HEK293T (cell line): ENCODE measurements at regions not wholly inside any gene's neighbourhood (a gene's known extent, or its start where the extent isn't known, plus 50 kb on each side); places are given as distances from the start of the nearest gene placed in this dataset.

Source experiments
- CTCF ChIA-PET: fragments of 350-600 bp; formaldehyde crosslinking; extraction: SDS; loops from one replicate; lab custom pipeline; 2021; ENCODE audit warnings: antibody characterized with exemption, inconsistent platforms; lab: Yijun Ruan, JAX
- POLR2A ChIA-PET: fragments of 350-600 bp; formaldehyde crosslinking; extraction: SDS; loops from one replicate; lab custom pipeline; 2020; ENCODE audit warnings: antibody characterized with exemption, inconsistent platforms; lab: Yijun Ruan, JAX
- DNase-seq: peaks from one replicate; pipeline ENCODE4 v3.0.0; 2012; ENCODE audit warnings: mixed read lengths; ENCODE audit errors: extremely low spot score
- ARNT ChIP-seq: fragments of 450-650 bp; IDR thresholded peaks from 2 replicates; pipeline ENCODE4 v1.6.1; 2017; ENCODE audit warnings: mild to moderate bottlenecking
- BHLHE40 ChIP-seq: fragments of 450-650 bp; IDR thresholded peaks from 2 replicates; pipeline ENCODE4 v1.6.1; 2016; ENCODE audit warnings: mild to moderate bottlenecking, moderate library complexity, borderline replicate concordance
- CTBP1 ChIP-seq: fragments of 450-650 bp; IDR thresholded peaks from 2 replicates; pipeline ENCODE4 v1.6.1; 2016; ENCODE audit warnings: borderline replicate concordance
- ELF4 ChIP-seq: fragments of 450-650 bp; IDR thresholded peaks from 2 replicates; pipeline ENCODE4 v1.6.1; 2017; ENCODE audit warnings: antibody characterized with exemption
- FOXA1 ChIP-seq: fragments of 450-650 bp; IDR thresholded peaks from 2 replicates; pipeline ENCODE4 v1.6.1; 2016; ENCODE audit warnings: mild to moderate bottlenecking
- FOXK2 ChIP-seq: fragments of 450-650 bp; IDR thresholded peaks from 2 replicates; pipeline ENCODE4 v1.6.1; 2016; ENCODE audit warnings: mild to moderate bottlenecking
- FOXM1 ChIP-seq: fragments of 450-650 bp; IDR thresholded peaks from 2 replicates; pipeline ENCODE4 v1.6.1; 2017; ENCODE audit warnings: mild to moderate bottlenecking, borderline replicate concordance
- HDGF ChIP-seq: fragments of 450-650 bp; IDR thresholded peaks from 2 replicates; pipeline ENCODE4 v1.6.1; 2017; ENCODE audit warnings: antibody characterized with exemption, borderline replicate concordance
- L3MBTL2 ChIP-seq: fragments of 450-650 bp; conservative IDR thresholded peaks from 2 replicates; pipeline ENCODE4 v1.6.1; 2016; ENCODE audit warnings: mild to moderate bottlenecking
- LEF1 ChIP-seq: fragments of 450-650 bp; IDR thresholded peaks from 2 replicates; pipeline ENCODE4 v1.6.1; 2017; ENCODE audit warnings: mild to moderate bottlenecking, borderline replicate concordance
- NFRKB ChIP-seq: fragments of 450-650 bp; IDR thresholded peaks from 2 replicates; pipeline ENCODE4 v1.6.1; 2016; ENCODE audit warnings: mild to moderate bottlenecking, moderate library complexity
- SP1 ChIP-seq: fragments of 450-650 bp; IDR thresholded peaks from 2 replicates; pipeline ENCODE4 v1.6.1; 2017
- SUZ12 ChIP-seq: fragments of 450-650 bp; IDR thresholded peaks from 2 replicates; pipeline ENCODE4 v1.6.1; 2016; ENCODE audit warnings: mild to moderate bottlenecking
- TARDBP ChIP-seq: fragments of 450-650 bp; IDR thresholded peaks from 2 replicates; pipeline ENCODE4 v1.6.1; 2016
- ZNF384 ChIP-seq: fragments of 450-650 bp; IDR thresholded peaks from 2 replicates; pipeline ENCODE4 v1.6.1; 2016
- TF ChIP-seq, protein P1 (sequence below): fragments of 450-650 bp; IDR thresholded peaks from 2 replicates; pipeline ENCODE4 v1.6.1; 2016

- CTCF ChIA-PET = interaction anchor here (1.2 kb wide), 1 partner anchor 16 kb away, joined by 4 read pairs; no protein-coding TSS in a partner anchor
Measured at GRCh38 chr17:77544347-77545110, 403.8 kb downstream of the SEC14L1 start.

DNA sequence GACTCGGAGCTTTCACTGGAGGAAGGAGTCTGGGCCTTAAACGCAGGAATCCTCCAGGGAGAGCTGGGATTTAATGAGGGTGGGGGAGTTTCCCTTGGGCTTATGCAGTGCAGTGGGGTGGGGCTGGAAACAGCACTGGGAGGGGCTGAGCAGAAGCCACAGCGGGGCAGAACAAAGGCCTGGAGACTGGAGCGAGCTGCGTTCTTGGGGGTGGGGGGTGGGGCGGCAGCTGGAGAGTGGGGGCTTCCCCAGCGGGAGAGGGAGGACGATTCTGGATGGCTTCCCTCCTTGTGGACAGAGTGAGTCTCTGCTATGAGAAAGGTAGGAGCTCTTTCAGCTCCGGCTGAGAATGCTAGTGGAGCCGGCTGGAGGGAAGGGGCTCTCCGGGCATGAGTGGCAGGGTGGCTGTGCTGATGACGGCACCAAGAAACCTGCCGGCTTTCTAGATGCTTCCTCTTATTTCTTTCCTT, 406.0 kb downstream of the SEC14L1 start:
- TF ChIP-seq FOXA1 = no peak
- TF ChIP-seq SUZ12 = no peak
- TF ChIP-seq FOXM1 = no peak
- no peak for TF ChIP-seq SP1
- no peak for TF ChIP-seq ZNF384
- TF ChIP-seq HDGF = no peak
- no peak for TF ChIP-seq NFRKB
- no peak for TF ChIP-seq LEF1
- no peak for TF ChIP-seq ELF4
- TF ChIP-seq FOXK2 = no peak
- TF ChIP-seq CTBP1 = no peak
- TF ChIP-seq BHLHE40 = no peak
- TF ChIP-seq, protein P1, sequence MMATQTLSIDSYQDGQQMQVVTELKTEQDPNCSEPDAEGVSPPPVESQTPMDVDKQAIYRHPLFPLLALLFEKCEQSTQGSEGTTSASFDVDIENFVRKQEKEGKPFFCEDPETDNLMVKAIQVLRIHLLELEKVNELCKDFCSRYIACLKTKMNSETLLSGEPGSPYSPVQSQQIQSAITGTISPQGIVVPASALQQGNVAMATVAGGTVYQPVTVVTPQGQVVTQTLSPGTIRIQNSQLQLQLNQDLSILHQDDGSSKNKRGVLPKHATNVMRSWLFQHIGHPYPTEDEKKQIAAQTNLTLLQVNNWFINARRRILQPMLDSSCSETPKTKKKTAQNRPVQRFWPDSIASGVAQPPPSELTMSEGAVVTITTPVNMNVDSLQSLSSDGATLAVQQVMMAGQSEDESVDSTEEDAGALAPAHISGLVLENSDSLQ = no peak
- DNase-seq = no peak
- ChIA-PET CTCF (no interaction called here), POLR2A (no interaction called here)

More at GRCh38 chr17:77544347-77545110, 403.8 kb downstream of the SEC14L1 start:
- no peak for TF ChIP-seq LEF1
- TF ChIP-seq, protein P1 = peak; percentile 29; the same call in 1 of the 2 replicates
- no peak for DNase-seq
- POLR2A ChIA-PET = no interaction called here

GRCh38 chr17:77548967-77549366, 408.2 kb downstream of the SEC14L1 start:
- ChIA-PET CTCF (no interaction called here), POLR2A (no interaction called here)
- TF ChIP-seq BHLHE40 (no peak), HDGF (no peak), SP1 (no peak), FOXK2 (no peak), NFRKB (no peak), ZNF384 (no peak), FOXM1 (no peak), SUZ12 (no peak), TARDBP (no peak), FOXA1 (no peak), ELF4 (no peak), LEF1 (no peak), ARNT (no peak), L3MBTL2 (no peak), CTBP1 (no peak)
- TF ChIP-seq, protein P1 = no peak
- no peak for DNase-seq

GRCh38 chr17:77549726-77550366, 408.7 kb upstream of the TNRC6C start:
- POLR2A ChIA-PET = no interaction called here
- TF ChIP-seq ZNF384 (no peak), ELF4 (no peak), FOXA1 (no peak), SUZ12 (no peak), FOXM1 (no peak), TARDBP (no peak), L3MBTL2 (no peak), ARNT (no peak), BHLHE40 (no peak), CTBP1 (no peak), SP1 (no peak)
- TF ChIP-seq, protein P1 = no peak
- CTCF ChIA-PET = no interaction called here
- DNase-seq = no peak

DNA sequence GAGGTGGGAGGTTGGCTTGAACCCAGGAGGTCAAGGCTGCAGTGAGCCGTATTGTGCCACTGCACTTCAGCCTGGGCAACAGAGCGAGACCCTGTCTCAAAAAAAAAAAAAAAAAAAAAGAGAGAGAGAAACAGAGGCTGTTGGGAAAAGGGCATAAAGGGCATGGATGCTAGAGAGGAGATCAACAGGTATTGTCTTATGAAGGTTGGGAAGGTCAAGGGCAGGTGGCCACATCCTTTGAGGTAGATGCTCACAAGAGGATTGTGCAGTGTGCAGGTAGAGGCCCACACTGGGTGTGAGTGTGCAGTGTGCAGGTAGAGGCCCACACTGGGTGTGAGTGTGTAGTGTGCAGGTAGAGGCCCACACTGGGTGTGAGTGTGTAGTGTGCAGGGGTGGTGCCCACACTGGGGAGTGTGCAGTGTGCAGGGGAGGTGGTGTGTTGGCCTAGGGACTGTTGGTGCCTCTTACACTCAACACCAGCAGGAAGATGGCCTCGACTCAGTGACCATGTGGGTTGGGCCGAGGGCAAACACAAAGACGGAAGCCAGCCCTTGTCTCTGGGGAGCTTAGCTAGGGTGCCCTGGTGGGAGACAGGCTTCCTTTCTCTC, 404.9 kb upstream of the TNRC6C start:
- TF ChIP-seq ARNT (no peak), TARDBP (no peak), LEF1 (no peak), ZNF384 (no peak)
- DNase-seq = no peak
- ChIA-PET CTCF (interaction anchor here (0.7 kb wide), 1 partner anchor 250 kb away, joined by 3 read pairs; no protein-coding TSS in a partner anchor), POLR2A (no interaction called here)
